Panc1 (cell line): ENCODE measurements at regions not wholly inside any gene's neighbourhood (a gene's known extent, or its start where the extent isn't known, plus 50 kb on each side); places are given as distances from the start of the nearest gene placed in this dataset.

Experiments
- POLR2AphosphoS5 ChIP-seq: IDR thresholded peaks from 2 replicates; pipeline ENCODE4 v1.6.1; 2012; ENCODE audit warnings: mild to moderate bottlenecking, low read depth, low read length, moderate library complexity
- REST ChIP-seq, 2 experiments: IDR thresholded peaks; 2 replicates each; pipeline ENCODE4 v1.6.1; 2011 to 2012; ENCODE audit warnings: low read depth in 2 of 2, control low read depth in 1 of 2, low read length in 1 of 2, mild to moderate bottlenecking in 1 of 2, moderate library complexity in 1 of 2; ENCODE audit not compliant: insufficient read depth in 1 of 2
- TF ChIP-seq, protein P1 (sequence below): fragments of 450-650 bp; IDR thresholded peaks from 2 replicates; pipeline ENCODE4 v1.5.1; 2017; ENCODE audit warnings: mild to moderate bottlenecking

GRCh38 chr2:7867867-7868266 lies 814.0 kb upstream of the ID2 start:
- no peak for TF ChIP-seq POLR2AphosphoS5
- TF ChIP-seq, protein P1, sequence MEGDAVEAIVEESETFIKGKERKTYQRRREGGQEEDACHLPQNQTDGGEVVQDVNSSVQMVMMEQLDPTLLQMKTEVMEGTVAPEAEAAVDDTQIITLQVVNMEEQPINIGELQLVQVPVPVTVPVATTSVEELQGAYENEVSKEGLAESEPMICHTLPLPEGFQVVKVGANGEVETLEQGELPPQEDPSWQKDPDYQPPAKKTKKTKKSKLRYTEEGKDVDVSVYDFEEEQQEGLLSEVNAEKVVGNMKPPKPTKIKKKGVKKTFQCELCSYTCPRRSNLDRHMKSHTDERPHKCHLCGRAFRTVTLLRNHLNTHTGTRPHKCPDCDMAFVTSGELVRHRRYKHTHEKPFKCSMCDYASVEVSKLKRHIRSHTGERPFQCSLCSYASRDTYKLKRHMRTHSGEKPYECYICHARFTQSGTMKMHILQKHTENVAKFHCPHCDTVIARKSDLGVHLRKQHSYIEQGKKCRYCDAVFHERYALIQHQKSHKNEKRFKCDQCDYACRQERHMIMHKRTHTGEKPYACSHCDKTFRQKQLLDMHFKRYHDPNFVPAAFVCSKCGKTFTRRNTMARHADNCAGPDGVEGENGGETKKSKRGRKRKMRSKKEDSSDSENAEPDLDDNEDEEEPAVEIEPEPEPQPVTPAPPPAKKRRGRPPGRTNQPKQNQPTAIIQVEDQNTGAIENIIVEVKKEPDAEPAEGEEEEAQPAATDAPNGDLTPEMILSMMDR, result no peak
- no peak for TF ChIP-seq REST (IDR thresholded peaks at IDR 0.05; ENCODE audit: insufficient read depth in 1 of 2, low read depth in 2 of 2, low read length in 1 of 2)
